GM23248 (cell line): ENCODE measurements at regions not wholly inside any gene's neighbourhood (a gene's known extent, or its start where the extent isn't known, plus 50 kb on each side); places are given as distances from the start of the nearest gene placed in this dataset.
"Not testable (repeated sequence)": the region's sequence is repeated elsewhere in the genome, so short reads cannot be mapped to it uniquely, and the experiment has no call there.

Experiments
- EZH2 ChIP-seq: fragments of 200-600 bp; sonication (generic); IDR thresholded peaks from 2 replicates; pipeline ENCODE4 v1.6.1; 2018; ENCODE audit warnings: antibody characterized with exemption, mild to moderate bottlenecking; ENCODE audit not compliant: insufficient read depth, poor library complexity, severe bottlenecking
- EZH2phosphoT487 ChIP-seq: fragments of 200-600 bp; sonication (generic); IDR thresholded peaks from 2 replicates; pipeline ENCODE4 v1.6.1; 2018; ENCODE audit warnings: antibody characterized with exemption, moderate library complexity, mild to moderate bottlenecking, low read depth; ENCODE audit not compliant: insufficient read depth

GRCh38 chr5:83410319-83410718 is 61.2 kb upstream of the VCAN start:
- not testable (repeated sequence) for TF ChIP-seq EZH2, EZH2phosphoT487
